Esophagus muscularis mucosa (tissue), 4 donors: ENCODE measurements at regions not wholly inside any gene's neighbourhood (a gene's known extent, or its start where the extent isn't known, plus 50 kb on each side); places are given as distances from the start of the nearest gene placed in this dataset.

Experiments used
- DNase-seq: peaks from one replicate; pipeline ENCODE4 v3.0.0-alpha.2; 2017; ENCODE audit errors: extremely low spot score
- H3K27ac ChIP-seq, 4 donors: fragments of 200-600 bp; sonication (generic); replicated peaks in 1 of 4; 1 replicate in 3 of 4; 2 replicates in 1 of 4; pipeline ENCODE4 v1.5.1; 2016 to 2019; ENCODE audit warnings: mild to moderate bottlenecking in 1 of 4
- H3K27me3 ChIP-seq, 4 donors: fragments of 200-600 bp; sonication (generic); one replicate each; pipeline versions ENCODE4 v1.5.1 to v1.6.0; 2016 to 2019
- H3K36me3 ChIP-seq, 4 donors: fragments of 200-600 bp; sonication (generic); one replicate each; pipeline ENCODE4 v1.5.1; 2016 to 2019
- H3K4me1 ChIP-seq, 4 donors: fragments of 200-600 bp; sonication (generic); one replicate each; pipeline ENCODE4 v1.5.1; 2016 to 2019
- H3K4me3 ChIP-seq, 4 donors: fragments of 200-600 bp; sonication (generic); 1 replicate in 2 of 4; 2 replicates in 2 of 4; pipeline ENCODE4 v1.5.1; 2016 to 2019; ENCODE audit warnings: mild to moderate bottlenecking in 4 of 4, moderate library complexity in 1 of 4
- H3K9me3 ChIP-seq, 4 donors: fragments of 200-600 bp; sonication (generic); 1 replicate in 3 of 4; 2 replicates in 1 of 4; pipeline ENCODE4 v1.5.1; 2016 to 2019
- CTCF ChIP-seq, 3 experiments: fragments of 200-600 bp in 2 of 3; fragments of 450-650 bp in 1 of 3; sonication (generic) in 2 of 3; IDR thresholded peaks; one replicate each; pipeline ENCODE4 v1.5.1; 2017 to 2019; ENCODE audit warnings: antibody characterized with exemption in 3 of 3, mild to moderate bottlenecking in 2 of 3, moderate library complexity in 1 of 3
- EP300 ChIP-seq: sonication (generic); formaldehyde crosslinking; IDR thresholded peaks from one replicate; pipeline ENCODE4 v1.6.1; 2017; ENCODE audit warnings: antibody characterized with exemption
- POLR2A ChIP-seq: fragments of 450-650 bp; IDR thresholded peaks from one replicate; pipeline ENCODE4 v1.6.1; 2017; ENCODE audit warnings: antibody characterized with exemption, moderate library complexity, mild to moderate bottlenecking, low read depth
- POLR2AphosphoS5 ChIP-seq, 2 donors: sonication (generic); formaldehyde crosslinking; IDR thresholded peaks; one replicate each; pipeline ENCODE4 v1.6.1; 2017; ENCODE audit warnings: antibody characterized with exemption in 2 of 2
- WGBS: methylation state at CpG from one replicate; pipeline ENCODE4 v1.1.5; 2018; 5-methylcytosine and 5-hydroxymethylcytosine counted together
- intact Hi-C: fragments of 100-400 bp; cut with DNase I; formaldehyde crosslinking; loops from one replicate; pipeline ENCODE4 v1.15.1; 2023

- intact Hi-C loops: no loop called here
- no peak overlapping the region for H3K4me3 ChIP-seq
- H3K36me3 ChIP-seq: no peaks in the 10 kb centered on the region
- DNase-seq: no peak
- TF ChIP-seq POLR2AphosphoS5 (IDR thresholded peaks at IDR 0.05) (no peak), POLR2A (no peak), CTCF (IDR thresholded peaks at IDR 0.05) (no peak), EP300 (no peak)
- H3K4me1 ChIP-seq: no peaks in the 10 kb centered on the region
- no peaks in the 10 kb centered on the region for H3K27me3 ChIP-seq
- no peak overlapping the region for H3K27ac ChIP-seq
- H3K9me3 ChIP-seq: peaks cover 0 to 5% (median 2%) of the 10 kb centered on the region in 4 donors
- WGBS: 45% methylated on average over 2 of the region's 2 CpGs
Measured at GRCh38 chr2:83742117-83742782, 716.8 kb downstream of the SUCLG1 start.

GRCh38 chr2:83730223-83730622 lies 728.9 kb downstream of the SUCLG1 start:
- intact Hi-C loops: no loop called here
- no peaks in the 10 kb centered on the region for H3K27me3 ChIP-seq

GRCh38 chr2:83725735-83726134 lies 733.3 kb downstream of the SUCLG1 start:
- no peaks in the 10 kb centered on the region for H3K27me3 ChIP-seq

More at GRCh38 chr2:83730223-83730622, 728.9 kb downstream of the SUCLG1 start:
- H3K9me3 ChIP-seq: no peaks in the 10 kb centered on the region
- H3K4me3 ChIP-seq: no peak overlapping the region
- H3K27ac ChIP-seq: no peak overlapping the region
- DNase-seq: no peak
- no peaks in the 10 kb centered on the region for H3K36me3 ChIP-seq
- H3K4me1 ChIP-seq: no peaks in the 10 kb centered on the region
- TF ChIP-seq CTCF (IDR thresholded peaks at IDR 0.05) (no peak), POLR2A (no peak), EP300 (no peak), POLR2AphosphoS5 (IDR thresholded peaks at IDR 0.05) (no peak)
- 93% methylated on average over 3 of the region's 3 CpGs for WGBS

GRCh38 chr2:83705146-83705545 lies 753.9 kb downstream of the SUCLG1 start:
- WGBS: 85% methylated on average over 1 of the region's 1 CpG
- no peak for TF ChIP-seq POLR2A
- no peak for TF ChIP-seq EP300
- TF ChIP-seq POLR2AphosphoS5 (IDR thresholded peaks at IDR 0.05): no peak
- no peak for TF ChIP-seq CTCF (IDR thresholded peaks at IDR 0.05)
- no peak overlapping the region for H3K4me3 ChIP-seq
- H3K27ac ChIP-seq: no peak overlapping the region
- DNase-seq: no peak
- H3K4me1 ChIP-seq: no peaks in the 10 kb centered on the region
- no peaks in the 10 kb centered on the region for H3K27me3 ChIP-seq
- no peaks in the 10 kb centered on the region for H3K36me3 ChIP-seq
- intact Hi-C loops: no loop called here
- H3K9me3 ChIP-seq: no peaks in the 10 kb centered on the region

More at GRCh38 chr2:83725735-83726134, 733.3 kb downstream of the SUCLG1 start:
- no peak overlapping the region for H3K4me3 ChIP-seq
- no peak overlapping the region for H3K27ac ChIP-seq
- no peaks in the 10 kb centered on the region for H3K36me3 ChIP-seq
- no peak for TF ChIP-seq CTCF (IDR thresholded peaks at IDR 0.05)
- TF ChIP-seq POLR2AphosphoS5 (IDR thresholded peaks at IDR 0.05): no peak
- no peak for TF ChIP-seq EP300
- TF ChIP-seq POLR2A: no peak
- intact Hi-C loops: no loop called here
- no peak for DNase-seq
- H3K4me1 ChIP-seq: no peaks in the 10 kb centered on the region
- H3K9me3 ChIP-seq: no peaks in the 10 kb centered on the region

- no peak for TF ChIP-seq EP300
- TF ChIP-seq POLR2A: no peak
- TF ChIP-seq CTCF (IDR thresholded peaks at IDR 0.05): no peak
- no peak for TF ChIP-seq POLR2AphosphoS5 (IDR thresholded peaks at IDR 0.05)
- H3K4me3 ChIP-seq: no peak overlapping the region
- H3K36me3 ChIP-seq: no peaks in the 10 kb centered on the region
- H3K4me1 ChIP-seq: no peaks in the 10 kb centered on the region
- DNase-seq: no peak
- 73% methylated on average over 1 of the region's 1 CpG for WGBS
- H3K27ac ChIP-seq: no peak overlapping the region
- H3K27me3 ChIP-seq: no peaks in the 10 kb centered on the region
- intact Hi-C loops: no loop called here
- H3K9me3 ChIP-seq: no peaks in the 10 kb centered on the region
Measured at GRCh38 chr2:83703598-83703997, 755.5 kb downstream of the SUCLG1 start.
